GM12875 (cell line): ENCODE measurements at regions not wholly inside any gene's neighbourhood (a gene's known extent, or its start where the extent isn't known, plus 50 kb on each side); places are given as distances from the start of the nearest gene placed in this dataset.

Experiments used
- H3K4me3 ChIP-seq: one replicate; pipeline ENCODE4 v1.5.1; 2011; ENCODE audit warnings: low read depth, low read length, control low read depth
- TF ChIP-seq, protein P1 (sequence below): IDR thresholded peaks from 2 replicates; pipeline ENCODE4 v1.5.1; 2011; ENCODE audit warnings: low read depth, mild to moderate bottlenecking, control low read depth, inconsistent platforms, low read length, moderate library complexity, borderline replicate concordance; ENCODE audit not compliant: insufficient read depth

DNA sequence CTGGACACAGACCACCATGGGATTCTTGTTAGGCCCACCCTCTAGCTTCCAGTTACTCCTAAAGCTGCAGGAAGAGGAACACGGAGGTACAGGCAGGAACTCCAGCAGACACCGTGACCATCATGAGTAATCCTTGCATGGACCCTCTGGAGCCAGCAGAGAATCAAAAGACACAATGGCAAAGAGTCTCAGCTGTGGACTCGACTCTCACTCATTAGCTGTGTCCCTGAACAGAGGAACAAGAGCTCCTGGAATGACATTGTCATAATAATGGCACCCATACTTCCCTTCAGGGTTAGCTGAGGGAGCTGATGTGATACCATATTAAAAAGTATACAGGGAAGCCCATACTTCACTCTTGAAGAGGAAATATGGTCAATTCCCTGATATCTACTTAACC lies 176.3 kb upstream of the ASIC2 start:
- TF ChIP-seq, protein P1, sequence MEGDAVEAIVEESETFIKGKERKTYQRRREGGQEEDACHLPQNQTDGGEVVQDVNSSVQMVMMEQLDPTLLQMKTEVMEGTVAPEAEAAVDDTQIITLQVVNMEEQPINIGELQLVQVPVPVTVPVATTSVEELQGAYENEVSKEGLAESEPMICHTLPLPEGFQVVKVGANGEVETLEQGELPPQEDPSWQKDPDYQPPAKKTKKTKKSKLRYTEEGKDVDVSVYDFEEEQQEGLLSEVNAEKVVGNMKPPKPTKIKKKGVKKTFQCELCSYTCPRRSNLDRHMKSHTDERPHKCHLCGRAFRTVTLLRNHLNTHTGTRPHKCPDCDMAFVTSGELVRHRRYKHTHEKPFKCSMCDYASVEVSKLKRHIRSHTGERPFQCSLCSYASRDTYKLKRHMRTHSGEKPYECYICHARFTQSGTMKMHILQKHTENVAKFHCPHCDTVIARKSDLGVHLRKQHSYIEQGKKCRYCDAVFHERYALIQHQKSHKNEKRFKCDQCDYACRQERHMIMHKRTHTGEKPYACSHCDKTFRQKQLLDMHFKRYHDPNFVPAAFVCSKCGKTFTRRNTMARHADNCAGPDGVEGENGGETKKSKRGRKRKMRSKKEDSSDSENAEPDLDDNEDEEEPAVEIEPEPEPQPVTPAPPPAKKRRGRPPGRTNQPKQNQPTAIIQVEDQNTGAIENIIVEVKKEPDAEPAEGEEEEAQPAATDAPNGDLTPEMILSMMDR, result no peak
- no peak overlapping the region for H3K4me3 ChIP-seq

DNA sequence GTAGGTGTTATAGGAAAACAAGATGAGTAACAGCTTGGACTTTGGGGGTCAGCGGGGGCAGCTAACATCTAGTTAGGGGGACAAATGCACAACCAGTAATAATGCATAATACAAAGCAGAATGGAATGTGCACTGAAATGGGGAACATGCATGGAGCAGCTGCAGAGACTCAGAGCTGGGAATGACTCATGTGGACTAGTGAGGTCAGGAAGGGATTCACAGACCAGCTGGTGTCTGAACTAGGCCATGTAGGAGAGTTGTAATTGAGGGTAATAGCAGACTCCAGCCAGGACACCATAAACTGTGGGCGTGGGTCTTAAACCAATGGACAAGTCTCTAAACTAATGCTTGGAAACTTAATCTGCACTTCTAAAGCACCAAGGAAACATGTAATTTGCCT lies 176.8 kb upstream of the ASIC2 start:
- no peak overlapping the region for H3K4me3 ChIP-seq
- TF ChIP-seq, protein P1, result no peak

DNA sequence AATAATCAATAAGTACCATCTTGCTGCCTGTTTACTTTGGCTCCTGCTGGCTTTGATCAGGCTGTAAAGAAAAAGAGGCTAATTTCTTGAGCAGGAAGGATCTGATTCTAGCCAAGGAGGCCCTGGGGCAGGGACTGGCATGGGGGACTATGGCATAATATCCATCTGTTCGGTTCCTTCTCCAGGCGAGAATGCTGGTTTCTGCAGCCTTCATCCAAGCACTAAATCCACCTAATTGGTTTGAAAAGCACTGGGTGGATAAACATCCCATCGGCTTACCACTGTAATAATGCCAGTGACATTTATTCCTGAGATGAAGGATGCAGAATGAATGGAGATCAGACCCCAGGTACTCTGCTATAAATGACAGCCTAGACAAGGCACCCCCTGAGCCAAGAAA lies 180.0 kb upstream of the ASIC2 start:
- TF ChIP-seq, protein P1, result no peak
- no peak overlapping the region for H3K4me3 ChIP-seq

DNA sequence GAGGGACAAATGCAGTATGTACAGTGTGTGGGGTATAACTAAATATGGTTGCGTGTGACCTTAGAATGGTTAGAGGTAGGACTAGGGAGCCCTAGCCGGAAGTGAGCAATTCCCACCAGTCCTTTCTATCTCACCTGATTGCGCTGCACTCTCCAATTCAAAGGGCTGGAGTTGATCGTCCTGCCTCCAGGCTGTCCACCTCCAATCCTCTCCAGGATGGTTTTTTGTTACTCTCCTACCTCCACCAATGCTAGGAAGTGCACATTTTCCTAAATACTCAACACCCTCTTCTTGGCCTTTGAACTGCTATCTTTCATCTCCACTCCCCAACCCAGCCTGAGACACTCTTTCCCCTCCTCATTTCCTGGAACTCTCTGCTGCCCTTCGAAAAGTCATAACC lies 181.7 kb upstream of the ASIC2 start:
- H3K4me3 ChIP-seq, result no peak overlapping the region
- TF ChIP-seq, protein P1, result no peak

DNA sequence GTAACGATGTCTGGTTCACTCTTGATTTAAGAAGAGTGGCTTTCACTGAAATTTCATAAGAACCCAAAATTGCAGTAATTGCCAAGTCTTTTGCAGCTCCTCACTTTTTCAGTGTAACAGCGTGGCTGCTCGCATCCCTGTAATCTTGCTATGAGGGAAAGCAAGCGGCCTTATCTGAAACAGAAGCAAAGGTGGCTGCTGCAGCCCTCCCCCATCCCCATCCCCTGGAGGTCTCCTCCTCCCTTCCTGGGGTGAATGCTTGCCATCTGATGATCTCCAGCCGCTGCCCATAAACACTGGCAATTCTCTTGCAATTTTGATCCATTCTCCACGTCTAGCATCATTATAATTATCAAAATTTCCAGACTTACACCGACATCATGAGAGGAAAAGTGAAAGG lies 182.5 kb upstream of the ASIC2 start:
- TF ChIP-seq, protein P1, result no peak

DNA sequence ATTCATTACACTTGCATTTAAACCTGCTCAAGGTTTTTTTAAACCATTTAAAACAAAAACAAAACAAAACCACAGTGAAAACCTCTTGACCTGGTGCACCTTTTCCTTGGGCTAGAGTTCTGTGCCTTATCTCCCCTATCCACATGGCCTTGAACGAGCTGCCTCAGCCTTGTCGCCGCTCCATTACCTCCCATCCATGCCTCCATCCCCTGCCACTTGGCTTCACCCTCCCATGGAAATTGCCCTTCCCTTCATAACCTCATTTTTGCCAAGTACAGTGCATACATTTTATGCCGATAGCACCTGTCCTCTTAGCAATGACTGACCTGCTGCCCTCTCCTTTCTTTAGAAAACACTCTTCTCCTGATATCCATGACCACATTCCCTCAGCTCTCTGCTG lies 188.6 kb upstream of the ASIC2 start:
- no peak overlapping the region for H3K4me3 ChIP-seq
- TF ChIP-seq, protein P1, result no peak

More for the DNA sequence above, 182.5 kb upstream of the ASIC2 start:
- no peak overlapping the region for H3K4me3 ChIP-seq

DNA sequence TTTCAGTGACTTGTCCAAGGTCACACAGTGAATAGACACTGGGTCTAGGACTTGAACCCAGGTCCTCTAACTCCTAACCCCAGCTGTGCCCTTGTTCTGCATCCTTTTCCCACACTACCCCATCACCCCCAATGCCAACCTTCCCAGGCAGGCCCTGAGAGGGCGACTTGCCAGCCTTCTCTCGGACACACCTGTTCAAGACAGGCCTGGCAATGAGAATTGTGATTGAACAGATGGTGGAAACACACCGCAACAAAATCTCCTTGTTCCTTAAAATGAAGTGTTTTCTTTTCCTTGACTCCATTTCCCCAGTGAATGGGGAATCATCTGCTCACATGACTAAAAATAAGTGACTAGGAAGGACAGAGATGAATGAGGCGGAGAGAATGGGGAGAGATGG lies 189.5 kb upstream of the ASIC2 start:
- H3K4me3 ChIP-seq, result no peak overlapping the region
- TF ChIP-seq, protein P1, result no peak
